Right lobe of liver (tissue), 6 donors: ENCODE measurements at regions not wholly inside any gene's neighbourhood (a gene's known extent, or its start where the extent isn't known, plus 50 kb on each side); places are given as distances from the start of the nearest gene placed in this dataset.

ENCODE experiments used
- ATAC-seq, 4 donors: fragments of 200-7000 bp; cut with Tn5 transposase; one replicate each; pipeline ENCODE4 v1.9.1; 2020; ENCODE audit warnings: mild to moderate bottlenecking in 4 of 4, moderate library complexity in 4 of 4
- DNase-seq, 3 donors: peaks; one replicate each; pipeline ENCODE4 v3.0.0-alpha.2; 2020
- H3K27ac ChIP-seq, 3 donors: fragments of 200-600 bp; one replicate each; pipeline ENCODE4 v1.8.0; 2022
- H3K27me3 ChIP-seq, 2 donors: fragments of 200-600 bp; one replicate each; pipeline ENCODE4 v1.8.0; 2022
- H3K36me3 ChIP-seq, 4 donors: fragments of 200-600 bp; sonication (generic) in 1 of 4; one replicate each; pipeline versions ENCODE4 v1.5.1 to v1.8.0; 2017 to 2022; ENCODE audit warnings: control low read depth in 1 of 4
- H3K4me1 ChIP-seq, 4 donors: fragments of 200-600 bp; sonication (generic) in 1 of 4; one replicate each; pipeline versions ENCODE4 v1.5.1 to v1.8.0; 2017 to 2022; ENCODE audit warnings: control low read depth in 1 of 4
- H3K4me3 ChIP-seq, 3 donors: fragments of 200-600 bp; one replicate each; pipeline ENCODE4 v1.8.0; 2022
- H3K9me3 ChIP-seq, 4 donors: fragments of 200-600 bp; sonication (generic) in 1 of 4; one replicate each; pipeline versions ENCODE4 v1.5.1 to v1.8.0; 2017 to 2022; ENCODE audit warnings: control low read depth in 1 of 4
- CTCF ChIP-seq, 4 donors: fragments of 200-600 bp in 3 of 4; fragments of 450-650 bp in 1 of 4; IDR thresholded peaks; one replicate each; pipeline versions ENCODE4 v1.5.1 to v1.8.0; 2016 to 2022; ENCODE audit warnings: antibody characterized with exemption in 4 of 4, mild to moderate bottlenecking in 2 of 4
- POLR2A ChIP-seq: fragments of 450-650 bp; IDR thresholded peaks from one replicate; pipeline ENCODE4 v1.6.1; 2017; ENCODE audit warnings: antibody characterized with exemption, mild to moderate bottlenecking
- WGBS: methylation state at CpG from one replicate; pipeline ENCODE4 v1.1.6; 2018; ENCODE audit warnings: low coverage, low lambda C conversion rate; ENCODE audit not compliant: insufficient coverage; ENCODE audit errors: missing lambda C conversion rate; 5-methylcytosine and 5-hydroxymethylcytosine counted together
- intact Hi-C, 2 donors: fragments of 100-400 bp; cut with DNase I; formaldehyde crosslinking; loops; one replicate each; pipeline versions ENCODE4 v1.11.2 to v1.14.1; 2022
- donor health status: DM: no; HTN: yes; CAD: no.
- donor health status: DM: no; HTN: no; CAD: no.
- donor health status: DM: no; HTN: no; CAD: no.
- donor health status: DM: no; HTN: yes; CAD: no.
- donor health status: DM: no; HTN: yes; CAD: no.

- DNase-seq (no peak), ATAC-seq (no peak)
- TF ChIP-seq CTCF (IDR thresholded peaks at IDR 0.05), result no peak
- TF ChIP-seq POLR2A, result no peak
- H3K27ac ChIP-seq, result no peak overlapping the region
- no peaks in the 10 kb centered on the region for H3K9me3 ChIP-seq
- H3K36me3 ChIP-seq, result no peaks in the 10 kb centered on the region
- 33% methylated on average over 1 of the region's 1 CpG for WGBS
- no peaks in the 10 kb centered on the region for H3K4me1 ChIP-seq
- no peaks in the 10 kb centered on the region for H3K27me3 ChIP-seq
- H3K4me3 ChIP-seq, result no peak overlapping the region
- intact Hi-C loops, result no loop called here
Measured at GRCh38 chr7:125247514-125248098, 318.0 kb upstream of the POT1 start.

DNA sequence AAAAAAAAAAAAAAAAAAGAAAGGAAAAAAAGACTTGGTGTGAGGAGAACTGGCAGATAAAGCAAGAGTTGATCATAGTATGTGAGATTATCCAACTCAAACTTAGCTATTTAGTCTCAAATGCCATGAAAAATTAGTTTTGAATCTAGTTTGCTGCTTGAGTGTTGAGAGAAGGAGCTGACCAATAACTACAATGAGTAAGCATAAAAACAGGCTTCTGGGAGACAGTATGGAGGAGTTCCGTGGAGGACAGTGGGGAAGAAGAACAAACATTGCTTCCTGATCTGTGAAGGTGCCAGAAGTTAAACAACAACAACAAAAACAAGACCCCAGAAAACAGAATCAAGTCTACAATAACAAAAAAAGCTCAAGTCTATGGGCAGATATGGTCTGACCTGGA lies 317.1 kb upstream of the POT1 start:
- H3K36me3 ChIP-seq, result no peaks in the 10 kb centered on the region
- H3K4me3 ChIP-seq, result no peak overlapping the region
- H3K4me1 ChIP-seq, result no peaks in the 10 kb centered on the region
- intact Hi-C loops, result no loop called here
- no peaks in the 10 kb centered on the region for H3K27me3 ChIP-seq
- no peak overlapping the region for H3K27ac ChIP-seq
- ATAC-seq (no peak), DNase-seq (no peak)
- H3K9me3 ChIP-seq, result no peaks in the 10 kb centered on the region
- TF ChIP-seq POLR2A, result no peak
- no peak for TF ChIP-seq CTCF (IDR thresholded peaks at IDR 0.05)
- 17% methylated on average over 1 of the region's 1 CpG for WGBS

DNA sequence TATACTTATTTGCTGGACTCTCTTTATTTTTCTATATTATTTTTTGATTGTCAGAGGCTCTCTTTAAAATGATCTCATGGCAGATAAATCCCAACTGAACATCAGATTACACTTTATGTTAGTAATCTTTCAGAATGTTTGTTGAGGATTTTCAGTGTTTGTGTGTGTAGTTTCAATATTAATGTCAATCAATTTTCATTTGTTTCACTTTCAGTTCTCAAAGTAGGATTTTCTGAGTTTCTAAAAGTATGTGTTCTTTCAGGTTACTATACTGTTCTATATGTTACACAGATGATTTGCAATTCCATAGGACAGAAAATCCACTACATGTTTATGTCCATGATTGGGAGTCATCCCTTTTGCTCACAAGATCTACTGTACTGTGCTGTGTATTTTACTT lies 311.9 kb upstream of the POT1 start:
- ATAC-seq (no peak), DNase-seq (no peak)
- no peak overlapping the region for H3K27ac ChIP-seq
- H3K4me1 ChIP-seq, result no peaks in the 10 kb centered on the region
- H3K27me3 ChIP-seq, result no peaks in the 10 kb centered on the region
- no peaks in the 10 kb centered on the region for H3K9me3 ChIP-seq
- intact Hi-C loops, result no loop called here
- no peak for TF ChIP-seq CTCF (IDR thresholded peaks at IDR 0.05)
- TF ChIP-seq POLR2A, result no peak
- H3K36me3 ChIP-seq, result no peaks in the 10 kb centered on the region
- H3K4me3 ChIP-seq, result no peak overlapping the region

- H3K36me3 ChIP-seq, result no peaks in the 10 kb centered on the region
- WGBS, result 60% methylated on average over 1 of the region's 1 CpG
- H3K4me3 ChIP-seq, result no peak overlapping the region
- ATAC-seq (no peak), DNase-seq (no peak)
- TF ChIP-seq CTCF (IDR thresholded peaks at IDR 0.05), result no peak
- no peak for TF ChIP-seq POLR2A
- H3K9me3 ChIP-seq, result no peaks in the 10 kb centered on the region
- H3K27ac ChIP-seq, result no peak overlapping the region
- H3K4me1 ChIP-seq, result no peaks in the 10 kb centered on the region
- H3K27me3 ChIP-seq, result no peaks in the 10 kb centered on the region
- intact Hi-C loops, result no loop called here
Measured at GRCh38 chr7:125222596-125222995, 293.0 kb upstream of the POT1 start.

DNA sequence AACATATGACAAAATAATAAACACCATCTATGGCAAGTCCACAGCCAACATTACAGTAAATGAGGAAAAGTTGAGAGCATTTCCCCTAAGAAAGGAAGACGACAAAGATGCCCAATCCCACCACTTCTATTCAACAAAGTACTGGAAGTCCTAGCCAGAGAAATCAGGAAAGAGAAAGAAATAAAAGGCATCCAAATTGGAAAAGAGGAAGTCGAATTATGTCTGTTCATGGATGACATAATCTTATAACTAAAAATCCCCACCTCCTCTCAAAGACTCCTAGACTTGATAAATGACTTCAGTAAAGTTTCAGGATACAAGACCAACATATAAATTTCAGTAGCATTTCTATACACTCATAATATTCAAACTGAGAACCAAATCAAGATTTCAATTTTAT lies 288.5 kb upstream of the POT1 start:
- no peak overlapping the region for H3K4me3 ChIP-seq
- DNase-seq, result no peak
- H3K36me3 ChIP-seq, result no peaks in the 10 kb centered on the region
- TF ChIP-seq POLR2A, result no peak
- TF ChIP-seq CTCF (IDR thresholded peaks at IDR 0.05), result no peak
- no peak for ATAC-seq
- 45% methylated on average over 2 of the region's 2 CpGs for WGBS
- intact Hi-C loops, result no loop called here
- no peak overlapping the region for H3K27ac ChIP-seq
- H3K9me3 ChIP-seq, result no peaks in the 10 kb centered on the region
- no peaks in the 10 kb centered on the region for H3K4me1 ChIP-seq
- H3K27me3 ChIP-seq, result no peaks in the 10 kb centered on the region
